ENCODE measurements at regions not wholly inside any gene's neighbourhood (a gene's known extent, or its start where the extent isn't known, plus 50 kb on each side); places are given as distances from the start of the nearest gene placed in this dataset.

DNA sequence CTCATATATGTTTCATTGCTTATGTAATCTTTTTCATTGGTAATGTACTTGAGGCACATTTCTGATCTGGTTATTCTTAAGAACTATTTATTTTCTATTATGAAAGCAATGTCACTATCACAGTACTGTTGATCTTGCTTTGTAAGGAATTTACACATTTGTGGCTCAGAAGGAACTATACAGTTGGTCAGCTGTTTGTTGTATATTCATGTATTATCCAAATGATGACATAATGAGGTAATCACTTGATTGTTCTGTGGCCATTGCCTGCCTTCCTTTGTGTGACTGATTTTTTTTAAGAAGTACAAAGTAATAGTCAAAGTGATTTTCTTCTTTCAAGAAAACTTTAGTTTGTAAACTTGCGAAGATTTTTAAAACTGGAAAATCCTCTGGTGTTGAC lies 399.9 kb downstream of the TMEM161B start:
- no peak for TF ChIP-seq EZH2phosphoT487 (IDR thresholded peaks at IDR 0.05; ENCODE audit: insufficient read depth, low read depth)
- no peak for TF ChIP-seq EZH2 (IDR thresholded peaks at IDR 0.05; ENCODE audit: insufficient read depth, poor library complexity, severe bottlenecking)

All from GM23248 (cell line).